SK-N-SH (cell line): ENCODE measurements at regions not wholly inside any gene's neighbourhood (a gene's known extent, or its start where the extent isn't known, plus 50 kb on each side); places are given as distances from the start of the nearest gene placed in this dataset.

Experiments used
- CTCF ChIP-seq: fragments of 200-600 bp; sonication (generic); IDR thresholded peaks from 2 replicates; pipeline ENCODE4 v1.6.1; 2017; ENCODE audit warnings: antibody characterized with exemption, mild to moderate bottlenecking, moderate library complexity
- MXI1 ChIP-seq: IDR thresholded peaks from 2 replicates; pipeline ENCODE4 v1.6.1; 2012; ENCODE audit warnings: mild to moderate bottlenecking, low read depth, low read length, improper control_type of control experiment

- no peak for TF ChIP-seq MXI1
- TF ChIP-seq CTCF: no peak
These were observed 464.7 kb upstream of the HNRNPA3 start for GRCh38 chr2:176747928-176748327.
